Prostate gland (tissue), 1 donor: ENCODE measurements at regions not wholly inside any gene's neighbourhood (a gene's known extent, or its start where the extent isn't known, plus 50 kb on each side); places are given as distances from the start of the nearest gene placed in this dataset.

Experiments
- POLR2A ChIP-seq: fragments of 450-650 bp; IDR thresholded peaks from one replicate; pipeline ENCODE4 v1.6.1; 2016; ENCODE audit warnings: antibody characterized with exemption, mild to moderate bottlenecking
- POLR2AphosphoS5 ChIP-seq: sonication (generic); formaldehyde crosslinking; IDR thresholded peaks from one replicate; pipeline ENCODE4 v1.6.1; 2017; ENCODE audit warnings: antibody characterized with exemption

- TF ChIP-seq POLR2AphosphoS5: no peak
- no peak for TF ChIP-seq POLR2A
Measured at GRCh38 chr12:131500564-131500963, 210.3 kb upstream of the SFSWAP start.
